ENCODE measurements at regions not wholly inside any gene's neighbourhood (a gene's known extent, or its start where the extent isn't known, plus 50 kb on each side); places are given as distances from the start of the nearest gene placed in this dataset.

DNA sequence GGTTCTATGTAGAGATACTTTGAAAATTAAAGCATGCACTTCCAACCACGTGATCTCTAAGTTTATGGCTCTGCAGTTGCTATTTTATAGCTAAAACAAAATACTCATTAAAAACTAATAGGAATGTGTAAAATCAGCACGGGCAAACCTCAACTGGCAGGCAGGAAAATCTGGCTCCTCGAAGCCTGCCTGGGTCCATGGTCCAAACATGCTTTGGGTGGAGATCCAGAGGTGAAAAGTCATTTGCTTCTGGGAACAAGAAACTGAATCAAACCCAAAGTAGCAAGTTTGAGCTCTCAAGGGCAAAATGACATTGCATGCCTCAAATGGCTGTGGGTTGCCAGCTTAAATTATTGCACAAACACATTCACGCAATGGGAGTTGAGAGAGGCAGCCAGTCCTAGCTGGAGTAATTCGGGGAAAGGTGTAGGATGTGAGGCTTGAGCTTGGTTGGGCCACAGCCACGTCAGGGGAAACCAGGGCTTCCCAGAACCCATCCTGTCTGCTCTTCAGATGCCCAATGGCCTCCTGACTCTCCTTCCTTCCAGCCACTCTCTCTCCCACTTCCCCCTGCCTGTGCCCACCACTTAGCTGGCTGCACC, 75.2 kb upstream of the LCLAT1 start:
- DNase-seq = no peak

GRCh38 chr2:30372826-30373225, 74.2 kb upstream of the LCLAT1 start:
- no peak for DNase-seq

DNA sequence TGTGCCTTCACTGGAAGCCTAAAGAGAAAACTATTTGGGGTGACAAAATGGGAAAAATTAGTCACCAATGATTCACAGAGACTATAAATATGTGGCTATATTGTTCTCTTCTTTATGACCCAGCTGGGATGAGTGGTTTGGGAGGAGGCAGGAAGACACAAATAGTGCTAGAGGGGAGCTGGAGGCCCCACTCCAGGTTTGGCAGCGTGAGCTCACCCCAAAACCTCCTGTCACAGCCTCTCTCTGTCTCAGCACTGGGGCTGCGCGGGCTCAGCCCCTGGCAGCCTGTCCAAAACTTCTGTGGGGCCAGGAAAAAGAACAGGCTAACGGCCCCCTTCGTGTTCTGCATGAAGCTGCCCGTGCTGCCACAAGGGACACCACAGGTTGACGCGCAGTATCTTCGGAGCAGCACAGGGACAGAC, 73.2 kb upstream of the LCLAT1 start:
- DNase-seq = no peak

DNA sequence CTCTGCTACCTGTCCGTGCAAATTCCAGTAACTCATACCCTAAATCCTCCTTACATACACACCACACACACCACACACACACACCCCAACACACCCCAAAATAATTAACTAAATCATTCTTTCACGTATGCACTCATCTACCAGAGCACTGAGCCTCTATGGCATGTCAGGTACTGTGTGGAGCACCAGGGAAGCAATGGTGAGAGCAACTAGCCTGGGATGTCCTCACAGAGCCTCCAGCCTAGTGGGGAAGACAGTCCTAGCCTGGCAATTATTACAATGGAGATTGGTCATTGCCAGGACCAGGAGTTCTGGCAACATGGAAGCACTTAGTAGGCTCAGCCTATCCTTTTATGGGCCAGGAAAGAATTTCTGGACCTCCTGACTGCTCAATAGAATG, 72.7 kb upstream of the LCLAT1 start:
- DNase-seq = no peak

- no peak for DNase-seq
Observed at GRCh38 chr2:30375915-30376314, 71.1 kb upstream of the LCLAT1 start.

GRCh38 chr2:30379481-30379880, 67.6 kb upstream of the LCLAT1 start:
- no peak for DNase-seq

DNA sequence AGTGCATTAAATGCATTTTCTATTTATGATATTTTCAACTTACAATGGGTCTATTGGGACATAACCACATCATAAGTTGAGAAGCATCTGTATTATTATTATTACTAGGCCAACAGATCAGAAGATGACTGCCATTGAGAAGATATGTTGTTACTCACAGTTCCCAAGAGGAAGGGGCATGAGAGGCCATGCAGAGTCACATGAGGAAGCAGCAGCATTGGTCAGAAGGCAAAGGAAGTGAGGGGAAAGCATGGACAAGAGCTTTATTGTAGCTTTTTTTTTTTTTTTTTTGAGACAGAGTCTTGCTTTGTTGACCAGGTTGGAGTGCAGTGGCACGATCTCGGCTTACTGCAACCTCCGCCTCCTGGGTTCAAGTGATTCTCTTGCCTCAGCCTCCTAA, 66.2 kb upstream of the LCLAT1 start:
- no peak for DNase-seq

DNA sequence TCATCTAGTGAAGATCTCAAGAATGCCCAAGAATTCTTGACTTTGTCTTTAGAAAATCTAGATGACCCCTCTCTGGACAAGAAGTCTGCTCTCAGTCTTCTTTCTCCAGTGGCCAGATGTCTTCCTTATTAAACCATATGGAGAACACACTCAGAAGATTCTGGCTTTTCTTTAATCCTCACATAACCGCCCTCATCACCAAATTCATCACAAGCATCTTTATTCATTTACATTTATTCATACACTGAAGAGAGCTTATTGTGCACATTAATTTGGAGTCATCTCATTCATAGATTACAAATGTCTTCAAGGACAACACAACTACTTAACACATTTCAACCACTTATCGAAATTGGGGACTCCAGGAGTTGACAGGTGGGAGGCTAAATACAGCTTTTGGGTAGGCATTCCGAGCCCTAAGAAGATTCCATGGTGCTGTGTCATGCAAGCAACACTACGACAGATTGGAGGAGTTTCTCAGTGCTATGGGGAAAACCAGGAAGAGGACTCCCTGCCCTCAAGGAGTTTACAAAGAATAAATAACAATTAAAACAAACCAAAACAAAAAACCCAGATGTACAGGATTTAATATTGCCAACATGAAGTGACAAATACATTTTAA, 64.8 kb upstream of the LCLAT1 start:
- DNase-seq = no peak

GRCh38 chr2:30382995-30383394, 64.1 kb upstream of the LCLAT1 start:
- DNase-seq = no peak

DNA sequence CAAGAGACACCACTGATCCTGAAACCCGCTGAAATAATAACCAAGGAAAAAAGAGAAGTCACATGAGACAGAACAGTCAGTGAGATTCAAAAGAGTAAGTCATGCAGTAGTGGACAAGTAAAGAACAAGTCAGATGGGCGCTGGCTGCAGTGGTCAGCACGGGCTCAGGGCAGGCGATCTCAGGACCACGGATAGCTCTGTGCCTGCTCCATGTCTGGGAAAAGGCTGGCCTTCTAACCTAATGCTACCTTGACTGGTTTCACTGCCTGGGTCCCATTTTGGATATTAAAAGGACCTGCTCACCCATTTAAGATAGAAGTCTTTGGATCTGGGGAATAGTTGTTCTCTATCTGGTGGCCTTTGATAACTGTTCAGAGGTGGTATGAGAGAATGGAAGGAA, 61.7 kb upstream of the LCLAT1 start:
- DNase-seq = no peak

DNA sequence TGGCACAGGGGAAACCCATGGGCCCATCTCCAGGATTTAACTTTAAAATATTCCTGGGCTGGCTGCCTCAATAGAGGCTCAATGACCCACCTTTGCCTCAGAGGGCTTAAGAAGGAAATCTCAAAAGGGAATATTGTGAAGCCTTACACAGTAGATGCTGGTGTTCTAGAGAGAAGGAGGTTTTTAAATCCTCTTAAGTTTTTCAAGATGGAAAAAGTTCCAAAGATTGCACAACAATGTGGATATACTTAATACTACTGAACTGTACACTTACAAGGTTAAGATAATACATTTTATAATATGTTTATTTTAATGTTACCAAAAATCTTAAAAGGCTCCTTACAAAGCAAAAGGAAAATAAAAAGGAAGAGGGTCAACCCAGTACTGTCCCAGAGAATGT, 54.9 kb upstream of the LCLAT1 start:
- no peak for DNase-seq

DNA sequence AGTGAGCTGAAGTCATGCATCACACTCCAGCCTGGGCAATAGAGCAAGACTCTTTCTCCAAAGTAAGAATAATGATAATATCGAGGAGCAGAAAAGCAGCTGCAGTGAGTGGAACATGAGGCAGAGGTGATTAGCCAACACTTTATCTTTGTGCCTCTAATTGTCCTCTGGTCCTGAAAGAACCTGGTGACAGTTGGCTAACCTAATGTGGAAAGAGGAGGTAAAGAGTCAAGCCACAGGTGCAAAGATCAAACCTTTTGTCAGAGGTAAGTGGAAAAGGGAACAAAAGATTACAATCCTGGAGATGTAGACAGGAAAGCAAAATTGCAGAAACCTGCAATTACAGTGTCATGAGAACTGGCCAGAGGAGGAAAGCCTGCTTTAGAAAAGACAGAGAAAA, 53.5 kb upstream of the LCLAT1 start:
- no peak for DNase-seq

DNA sequence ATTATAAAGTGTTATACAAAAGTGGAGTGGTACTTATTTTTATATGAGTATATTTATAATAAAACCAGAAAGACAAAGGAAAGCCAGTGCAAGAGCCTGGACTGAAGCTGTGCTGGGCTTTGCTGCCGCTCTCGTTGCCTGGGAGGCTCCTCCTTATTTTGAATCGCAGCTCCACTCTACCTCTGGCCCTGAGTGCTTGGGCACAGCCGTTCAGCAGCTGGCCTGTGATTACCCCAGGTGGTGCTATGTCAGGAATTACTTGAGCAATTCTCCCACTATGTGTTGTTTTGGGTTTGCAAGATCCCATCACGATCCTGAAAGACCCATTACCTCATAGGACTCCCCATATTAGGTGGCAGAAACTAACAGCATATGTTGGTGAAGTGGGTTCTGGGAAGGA, 53.0 kb upstream of the LCLAT1 start:
- DNase-seq = no peak

GRCh38 chr2:30396436-30397232, 50.4 kb upstream of the LCLAT1 start:
- DNase-seq = no peak

Data from activated CD8-positive, alpha-beta memory T cell treated with anti-CD3 and anti-CD28 coated beads, Interleukin-2, amount 50 U/mL, for 4 hours (primary cell).